ENCODE measurements at regions not wholly inside any gene's neighbourhood (a gene's known extent, or its start where the extent isn't known, plus 50 kb on each side); places are given as distances from the start of the nearest gene placed in this dataset.
A peak's percentile ranks its signal among the peaks of the same experiment; 100 is the strongest.

DNA sequence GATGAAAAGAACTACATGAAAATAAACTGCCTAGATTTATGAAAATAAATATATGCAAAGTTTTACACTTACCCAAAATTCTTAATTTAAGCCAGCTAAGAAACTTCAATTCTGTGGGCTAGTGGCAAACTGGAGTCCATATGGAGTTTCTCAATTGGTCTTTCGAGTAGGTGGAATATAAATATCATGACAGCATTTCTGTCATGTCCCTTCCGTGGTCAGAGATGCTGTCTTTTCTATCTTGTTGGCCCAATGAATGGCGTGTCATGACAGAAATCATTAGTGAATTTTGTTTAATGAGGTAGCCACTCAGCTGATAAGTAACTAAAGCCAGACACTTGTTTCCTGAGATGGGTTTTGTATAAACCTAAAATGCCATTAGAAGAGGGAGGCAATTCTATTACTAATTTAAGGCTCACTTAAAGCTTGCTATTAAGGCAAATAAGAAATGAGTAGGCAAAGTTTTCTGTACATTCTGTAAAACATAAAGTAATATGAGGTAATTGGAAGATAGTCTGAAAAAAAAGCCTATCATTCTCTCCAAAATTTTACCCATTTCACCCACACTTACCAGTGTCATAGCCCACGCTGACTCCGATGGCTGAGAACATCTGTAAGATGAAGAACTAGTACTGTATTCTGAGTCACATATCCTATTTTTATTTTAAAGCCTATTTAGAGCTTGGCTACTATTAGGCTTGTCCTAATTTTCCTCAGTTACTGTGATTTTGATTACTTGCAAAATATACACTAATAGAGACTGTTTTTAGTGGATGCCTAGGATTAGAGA is 419.3 kb upstream of the MEF2C start:
- TF ChIP-seq TAF1 (IDR thresholded peaks at IDR 0.05; ENCODE audit: borderline replicate concordance, low read depth, low read length), result no peak
- TF ChIP-seq POLR2A (IDR thresholded peaks at IDR 0.05; ENCODE audit: low read depth, low read length), result peak; percentile 48
- TF ChIP-seq POLR2AphosphoS5 (IDR thresholded peaks at IDR 0.05; ENCODE audit: low read depth, low read length), result peak; percentile 27; the same call in 1 of the 2 replicates
- DNase-seq (ENCODE audit: insufficient read length), result no peak
- peak; percentile 88 for FAIRE-seq

DNA sequence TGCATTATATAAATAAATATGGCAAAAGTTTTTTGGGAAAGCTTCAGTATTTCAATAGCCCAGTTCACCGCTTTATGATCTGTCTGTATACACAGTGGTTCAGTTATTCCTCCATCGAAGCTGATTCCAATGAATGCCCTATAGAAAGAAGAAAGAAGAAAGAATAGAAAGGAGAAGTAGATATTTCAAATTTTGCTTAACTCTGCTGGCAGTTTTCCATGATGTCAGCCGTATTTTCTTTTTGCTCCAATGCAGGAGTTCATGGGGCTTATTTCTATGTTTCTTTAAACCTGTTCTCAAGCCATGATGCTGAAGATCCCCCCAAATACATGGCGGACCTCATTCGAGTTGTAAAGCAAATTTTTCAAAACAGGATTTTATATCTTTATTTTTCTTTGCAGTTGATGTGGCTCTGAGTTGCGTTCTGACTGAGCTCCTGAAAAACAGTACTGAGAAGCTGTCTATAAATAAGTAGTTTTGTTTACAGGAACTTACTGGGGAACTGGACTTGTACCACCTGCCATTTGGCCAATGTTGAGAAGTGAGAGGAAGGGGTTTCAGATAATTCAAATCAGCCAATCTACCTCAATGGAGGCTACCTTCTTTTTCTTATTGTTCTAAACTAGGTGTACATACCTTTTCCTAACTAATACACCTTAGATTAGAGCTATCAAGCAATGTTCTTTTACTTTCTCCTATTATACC is 418.5 kb upstream of the MEF2C start:
- no peak for DNase-seq (ENCODE audit: insufficient read length)
- no peak for FAIRE-seq
- TF ChIP-seq POLR2A (IDR thresholded peaks at IDR 0.05; ENCODE audit: low read depth, low read length) (no peak; the same call in 1 of the 2 replicates), TAF1 (IDR thresholded peaks at IDR 0.05; ENCODE audit: borderline replicate concordance, low read depth, low read length) (no peak), POLR2AphosphoS5 (IDR thresholded peaks at IDR 0.05; ENCODE audit: low read depth, low read length) (no peak)

DNA sequence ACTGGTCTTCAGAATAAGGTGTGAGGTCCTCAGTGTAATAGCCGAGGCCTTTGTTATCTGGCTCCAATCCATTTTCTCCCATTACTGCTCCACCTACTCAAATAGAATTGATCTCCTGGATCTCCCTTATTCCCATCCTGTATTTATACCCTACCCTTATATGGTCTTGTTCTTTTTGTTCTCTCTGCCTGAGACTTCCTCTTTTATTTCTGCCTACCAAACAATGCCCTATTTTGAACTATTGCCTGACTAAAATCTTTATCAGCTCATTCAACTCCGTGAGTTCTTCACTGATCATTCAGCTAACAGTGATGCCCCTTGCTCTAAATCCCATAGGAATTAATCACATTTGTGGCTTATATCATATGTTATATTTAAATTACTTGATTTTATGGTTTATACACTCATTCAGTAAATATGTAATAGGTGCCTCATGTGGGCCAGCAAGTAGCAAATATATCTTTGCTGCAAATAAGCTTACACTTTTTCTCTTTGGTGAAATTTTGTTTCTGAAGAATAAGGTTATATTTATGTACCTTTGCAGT is 417.5 kb upstream of the MEF2C start:
- DNase-seq (ENCODE audit: insufficient read length), result no peak
- TF ChIP-seq POLR2AphosphoS5 (IDR thresholded peaks at IDR 0.05; ENCODE audit: low read depth, low read length) (no peak), TAF1 (IDR thresholded peaks at IDR 0.05; ENCODE audit: borderline replicate concordance, low read depth, low read length) (no peak), POLR2A (IDR thresholded peaks at IDR 0.05; ENCODE audit: low read depth, low read length) (0 out of 2 replicates have a peak, but pooled peaks have one; percentile 20)
- FAIRE-seq, result peak; percentile 64

DNA sequence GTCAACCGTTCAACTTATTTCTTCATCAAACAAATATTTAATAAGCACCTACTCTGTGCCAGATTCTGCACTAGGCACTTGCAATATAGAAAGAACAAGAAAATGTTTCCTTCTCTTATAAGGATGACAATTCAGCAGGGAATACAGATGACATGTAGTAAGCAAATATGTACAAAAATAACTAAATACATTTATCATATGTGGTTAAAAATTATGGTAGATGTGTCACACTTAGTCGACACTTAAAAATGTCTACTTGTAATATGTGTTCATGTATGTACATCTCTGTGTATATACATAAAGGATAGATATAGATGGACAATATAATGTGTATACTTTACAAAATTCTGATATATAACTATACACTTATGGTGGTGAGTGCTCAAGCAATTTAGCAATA is 417.0 kb upstream of the MEF2C start:
- TF ChIP-seq TAF1 (IDR thresholded peaks at IDR 0.05; ENCODE audit: borderline replicate concordance, low read depth, low read length) (no peak), POLR2A (IDR thresholded peaks at IDR 0.05; ENCODE audit: low read depth, low read length) (no peak), POLR2AphosphoS5 (IDR thresholded peaks at IDR 0.05; ENCODE audit: low read depth, low read length) (no peak)
- DNase-seq (ENCODE audit: insufficient read length) (no peak), FAIRE-seq (no peak)

DNA sequence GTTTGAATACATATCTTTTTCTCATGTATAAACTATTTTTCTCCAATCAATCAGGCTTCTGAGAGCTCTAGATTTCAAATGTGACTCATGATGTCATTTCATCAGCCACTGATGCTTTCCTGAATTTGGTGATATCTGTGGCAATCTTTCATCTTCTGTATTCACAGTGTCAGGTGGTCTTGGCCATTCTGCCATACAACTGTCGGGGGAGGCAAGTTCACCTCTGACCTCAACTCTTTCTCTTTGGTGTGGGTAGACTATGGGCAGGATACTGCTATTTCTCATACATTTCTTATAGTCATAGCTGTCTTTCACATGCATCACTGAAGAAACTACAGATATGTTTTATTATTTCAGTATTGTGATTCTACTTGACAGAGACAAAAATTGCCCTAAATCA is 414.1 kb upstream of the MEF2C start:
- TF ChIP-seq POLR2AphosphoS5 (IDR thresholded peaks at IDR 0.05; ENCODE audit: low read depth, low read length) (no peak), POLR2A (IDR thresholded peaks at IDR 0.05; ENCODE audit: low read depth, low read length) (no peak), TAF1 (IDR thresholded peaks at IDR 0.05; ENCODE audit: borderline replicate concordance, low read depth, low read length) (no peak)
- FAIRE-seq, result no peak
- no peak for DNase-seq (ENCODE audit: insufficient read length)

DNA sequence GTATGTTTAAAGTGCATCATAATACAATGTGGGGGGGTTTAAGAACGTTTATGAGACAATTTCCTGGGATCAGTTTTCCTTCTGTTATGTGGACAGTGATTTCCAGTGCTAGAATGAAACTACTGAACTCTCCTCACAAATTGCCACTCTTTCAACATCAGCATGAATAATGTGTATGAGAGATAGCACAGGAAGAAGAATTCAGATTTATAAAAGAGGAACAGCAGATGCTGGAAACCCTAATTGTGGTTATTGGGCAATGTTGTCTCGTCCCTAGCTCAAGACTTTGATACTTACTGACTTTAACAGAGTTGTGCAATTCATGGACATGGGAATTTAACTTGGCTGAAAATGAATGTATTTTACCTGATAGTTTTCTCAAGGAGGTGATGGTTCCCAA is 410.8 kb upstream of the MEF2C start:
- no peak for TF ChIP-seq TAF1 (IDR thresholded peaks at IDR 0.05; ENCODE audit: borderline replicate concordance, low read depth, low read length)
- no peak for TF ChIP-seq POLR2A (IDR thresholded peaks at IDR 0.05; ENCODE audit: low read depth, low read length)
- no peak for TF ChIP-seq POLR2AphosphoS5 (IDR thresholded peaks at IDR 0.05; ENCODE audit: low read depth, low read length)
- FAIRE-seq (peak; percentile 80), DNase-seq (ENCODE audit: insufficient read length) (no peak)

DNA sequence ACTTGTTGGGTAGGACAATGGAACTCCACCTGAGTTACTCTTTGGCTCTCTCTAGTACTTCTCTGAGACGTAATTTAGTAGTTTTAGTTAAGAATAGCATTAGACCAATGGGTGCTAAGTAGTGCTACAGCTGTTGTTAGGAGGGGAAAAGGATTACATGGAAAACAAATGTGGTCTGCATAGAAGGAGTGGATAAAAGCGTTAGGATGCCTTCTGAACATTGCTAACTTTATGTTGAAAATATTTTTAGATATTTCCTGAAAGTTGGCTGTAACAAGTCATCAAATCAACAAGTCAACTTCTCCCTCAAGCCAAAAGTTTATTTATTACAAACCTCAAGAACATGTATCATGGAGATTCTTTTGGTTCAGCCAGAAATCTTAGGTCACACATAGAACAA is 409.5 kb upstream of the MEF2C start:
- FAIRE-seq (no peak), DNase-seq (ENCODE audit: insufficient read length) (no peak)
- no peak for TF ChIP-seq TAF1 (IDR thresholded peaks at IDR 0.05; ENCODE audit: borderline replicate concordance, low read depth, low read length)
- TF ChIP-seq POLR2AphosphoS5 (IDR thresholded peaks at IDR 0.05; ENCODE audit: low read depth, low read length), result no peak
- TF ChIP-seq POLR2A (IDR thresholded peaks at IDR 0.05; ENCODE audit: low read depth, low read length), result no peak

DNA sequence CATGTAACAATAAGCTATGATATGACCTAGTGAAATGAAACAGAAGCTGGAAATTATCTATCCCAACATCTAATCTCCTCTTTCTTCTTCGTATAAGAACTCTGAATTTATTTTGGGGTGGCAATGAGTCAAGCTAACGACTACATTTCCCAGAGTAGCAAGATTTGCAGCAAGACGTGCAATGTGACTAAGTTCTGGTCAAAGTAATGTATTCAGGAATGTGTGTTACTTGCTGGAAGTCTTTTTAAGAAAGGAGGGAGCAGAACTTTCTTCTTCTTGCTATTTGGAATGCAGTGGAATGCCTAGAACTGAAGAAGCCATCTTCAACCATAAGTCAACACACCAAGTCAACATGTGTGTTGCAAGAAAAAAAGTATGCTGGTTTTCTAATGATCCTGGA is 406.6 kb upstream of the MEF2C start:
- FAIRE-seq (no peak), DNase-seq (ENCODE audit: insufficient read length) (no peak)
- TF ChIP-seq POLR2A (IDR thresholded peaks at IDR 0.05; ENCODE audit: low read depth, low read length) (no peak), POLR2AphosphoS5 (IDR thresholded peaks at IDR 0.05; ENCODE audit: low read depth, low read length) (no peak), TAF1 (IDR thresholded peaks at IDR 0.05; ENCODE audit: borderline replicate concordance, low read depth, low read length) (no peak)

DNA sequence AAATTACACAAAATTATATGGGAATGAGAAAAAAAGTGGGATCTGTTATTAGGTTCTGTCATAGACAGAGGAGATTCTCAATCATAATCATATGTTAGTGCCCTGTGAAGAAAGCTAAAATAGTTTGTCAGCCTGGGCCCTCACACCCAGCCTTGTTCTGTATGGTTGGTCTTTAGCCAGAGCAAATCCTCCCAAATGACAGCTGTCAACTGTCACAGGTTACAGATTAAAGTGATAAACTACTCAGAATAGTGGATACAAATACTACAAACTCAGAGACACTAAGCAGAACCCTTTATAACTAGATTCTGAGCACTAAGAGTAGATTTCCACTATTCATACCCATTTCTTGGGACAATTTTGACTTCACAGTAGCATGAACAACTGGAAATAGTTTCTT is 405.0 kb upstream of the MEF2C start:
- DNase-seq (ENCODE audit: insufficient read length), result no peak

DNA sequence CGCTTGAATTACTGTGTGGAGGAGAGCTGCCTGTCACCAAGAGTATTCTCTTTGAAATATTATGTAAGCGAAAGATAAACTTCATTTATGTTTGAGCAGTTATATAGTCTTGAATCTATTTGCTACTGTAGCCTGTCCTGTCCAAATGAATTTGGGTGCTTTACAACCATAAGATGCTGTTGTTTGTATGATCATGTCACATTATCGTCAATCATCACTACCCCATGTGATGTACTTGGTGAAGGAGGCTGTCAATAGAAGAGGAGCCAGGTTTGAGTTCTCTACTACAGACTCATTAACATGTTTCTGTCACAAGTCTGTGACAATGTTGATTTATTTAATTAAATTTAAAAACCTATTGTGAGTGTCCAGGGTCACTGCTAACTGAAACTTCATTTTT is 403.3 kb upstream of the MEF2C start:
- FAIRE-seq, result no peak
- TF ChIP-seq TAF1 (IDR thresholded peaks at IDR 0.05; ENCODE audit: borderline replicate concordance, low read depth, low read length), result no peak
- TF ChIP-seq POLR2AphosphoS5 (IDR thresholded peaks at IDR 0.05; ENCODE audit: low read depth, low read length), result no peak
- TF ChIP-seq POLR2A (IDR thresholded peaks at IDR 0.05; ENCODE audit: low read depth, low read length), result no peak
- no peak for DNase-seq (ENCODE audit: insufficient read length)

More for the DNA sequence above, 405.0 kb upstream of the MEF2C start:
- TF ChIP-seq POLR2A (IDR thresholded peaks at IDR 0.05; ENCODE audit: low read depth, low read length), result no peak
- TF ChIP-seq POLR2AphosphoS5 (IDR thresholded peaks at IDR 0.05; ENCODE audit: low read depth, low read length), result no peak
- TF ChIP-seq TAF1 (IDR thresholded peaks at IDR 0.05; ENCODE audit: borderline replicate concordance, low read depth, low read length), result no peak
- FAIRE-seq, result no peak

DNA sequence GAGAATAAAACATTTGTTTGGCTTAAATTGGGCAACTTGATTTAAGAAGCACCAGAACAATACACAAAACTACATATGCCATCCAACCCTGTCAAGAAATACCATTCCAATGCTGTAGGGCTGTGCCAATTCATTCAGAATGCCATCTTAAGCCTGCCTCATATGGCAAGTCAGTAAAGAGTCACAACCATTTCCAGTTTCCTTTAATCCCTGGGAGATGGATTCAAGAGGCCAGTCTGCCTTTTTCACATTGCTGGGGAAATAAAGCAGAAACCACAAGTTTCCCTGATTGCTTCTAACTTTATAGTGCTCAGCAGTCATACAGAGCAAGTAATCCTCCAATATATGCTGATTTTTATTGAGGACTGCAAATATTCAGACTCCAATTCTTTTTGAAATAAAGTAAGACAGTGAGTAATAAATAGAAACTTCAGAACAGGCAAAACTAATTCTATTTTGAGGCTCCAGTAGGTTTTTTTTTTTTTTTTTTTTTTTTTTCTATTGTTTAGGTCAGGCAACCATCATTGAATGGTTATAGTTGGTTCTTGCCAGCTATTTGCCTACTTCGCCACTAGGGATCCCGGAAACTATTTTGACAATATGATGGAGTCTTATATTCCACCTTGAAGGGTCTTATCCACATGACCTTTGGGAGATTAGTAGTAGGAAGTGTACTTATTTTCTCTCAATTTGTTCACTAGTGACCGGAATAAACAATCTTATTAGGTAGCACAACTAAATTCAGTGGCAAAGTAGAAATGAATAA is 400.9 kb upstream of the MEF2C start:
- FAIRE-seq, result peak; percentile 56
- TF ChIP-seq POLR2AphosphoS5 (IDR thresholded peaks at IDR 0.05; ENCODE audit: low read depth, low read length), result no peak
- no peak for TF ChIP-seq POLR2A (IDR thresholded peaks at IDR 0.05; ENCODE audit: low read depth, low read length)
- DNase-seq (ENCODE audit: insufficient read length), result no peak

Measured in GM12892 (cell line).